PC-3 (cell line): ENCODE measurements at regions not wholly inside any gene's neighbourhood (a gene's known extent, or its start where the extent isn't known, plus 50 kb on each side); places are given as distances from the start of the nearest gene placed in this dataset.

Source experiments
- EZH2 ChIP-seq: fragments of 300-600 bp; sonication (generic); IDR thresholded peaks from one replicate; pipeline ENCODE4 v1.6.1; 2017; ENCODE audit warnings: antibody characterized with exemption, mild to moderate bottlenecking, low read length; ENCODE audit not compliant: unreplicated experiment
- EZH2phosphoT487 ChIP-seq: fragments of 300-600 bp; sonication (generic); IDR thresholded peaks from 2 replicates; pipeline ENCODE4 v1.6.1; 2018; ENCODE audit warnings: mild to moderate bottlenecking, antibody characterized with exemption, low read length, borderline replicate concordance
- TF ChIP-seq, protein P1 (sequence below): fragments of 300-600 bp; sonication (generic); conservative IDR thresholded peaks from 2 replicates; pipeline ENCODE4 v1.5.1; 2017; ENCODE audit warnings: antibody characterized with exemption, low read depth, mild to moderate bottlenecking, low read length

DNA sequence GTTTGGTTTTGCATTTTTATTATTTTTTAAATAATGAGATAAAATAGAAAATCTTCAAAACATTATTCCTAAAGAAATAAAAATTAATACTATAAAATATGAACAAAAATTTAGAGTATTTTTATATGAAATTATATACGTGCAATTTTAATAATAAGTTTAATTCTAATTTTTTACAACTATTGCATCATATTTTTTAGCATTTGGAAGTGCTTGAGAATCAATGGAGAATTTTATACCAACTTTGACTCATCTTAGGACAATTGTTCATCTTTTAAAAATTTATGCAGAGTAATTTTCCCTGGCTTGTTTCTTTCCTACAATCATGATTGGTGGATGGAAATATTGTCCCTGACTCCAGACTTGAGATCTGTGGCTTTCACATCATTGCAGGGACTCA is 362.5 kb downstream of the MRPL39 start:
- TF ChIP-seq, protein P1, sequence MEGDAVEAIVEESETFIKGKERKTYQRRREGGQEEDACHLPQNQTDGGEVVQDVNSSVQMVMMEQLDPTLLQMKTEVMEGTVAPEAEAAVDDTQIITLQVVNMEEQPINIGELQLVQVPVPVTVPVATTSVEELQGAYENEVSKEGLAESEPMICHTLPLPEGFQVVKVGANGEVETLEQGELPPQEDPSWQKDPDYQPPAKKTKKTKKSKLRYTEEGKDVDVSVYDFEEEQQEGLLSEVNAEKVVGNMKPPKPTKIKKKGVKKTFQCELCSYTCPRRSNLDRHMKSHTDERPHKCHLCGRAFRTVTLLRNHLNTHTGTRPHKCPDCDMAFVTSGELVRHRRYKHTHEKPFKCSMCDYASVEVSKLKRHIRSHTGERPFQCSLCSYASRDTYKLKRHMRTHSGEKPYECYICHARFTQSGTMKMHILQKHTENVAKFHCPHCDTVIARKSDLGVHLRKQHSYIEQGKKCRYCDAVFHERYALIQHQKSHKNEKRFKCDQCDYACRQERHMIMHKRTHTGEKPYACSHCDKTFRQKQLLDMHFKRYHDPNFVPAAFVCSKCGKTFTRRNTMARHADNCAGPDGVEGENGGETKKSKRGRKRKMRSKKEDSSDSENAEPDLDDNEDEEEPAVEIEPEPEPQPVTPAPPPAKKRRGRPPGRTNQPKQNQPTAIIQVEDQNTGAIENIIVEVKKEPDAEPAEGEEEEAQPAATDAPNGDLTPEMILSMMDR, result no peak
- no peak for TF ChIP-seq EZH2
- no peak for TF ChIP-seq EZH2phosphoT487
